ENCODE measurements at regions not wholly inside any gene's neighbourhood (a gene's known extent, or its start where the extent isn't known, plus 50 kb on each side); places are given as distances from the start of the nearest gene placed in this dataset.

- Histone ChIP-seq H3K9me3 (replicated peaks) (peaks cover 5% of the 10 kb centered on the region; the same call in 1 of the 2 replicates), H3K36me3 (no peaks in the 10 kb centered on the region), H3K27ac (no peak overlapping the region)
Measured at GRCh38 chr4:31651541-31651940, 931.4 kb downstream of the PCDH7 start.

GRCh38 chr4:31655328-31655727, 935.2 kb downstream of the PCDH7 start:
- peaks cover 5% of the 10 kb centered on the region; the same call in 1 of the 2 replicates for H3K9me3 ChIP-seq (replicated peaks)

More at GRCh38 chr4:31651541-31651940, 931.4 kb downstream of the PCDH7 start:
- DNase-seq = no peak
- H3K4me3 ChIP-seq = no peak overlapping the region
- H3K4me1 ChIP-seq = 0 out of 2 replicates have a peak, but pooled peaks cover 3% of the 10 kb centered on the region
- no peaks in the 10 kb centered on the region for H3K27me3 ChIP-seq

GRCh38 chr4:31657859-31658570, 937.8 kb downstream of the PCDH7 start:
- H3K27ac ChIP-seq = no peak overlapping the region
- no peaks in the 10 kb centered on the region for H3K27me3 ChIP-seq
- peaks cover 3% of the 10 kb centered on the region; the same call in 1 of the 2 replicates for H3K9me3 ChIP-seq (replicated peaks)
- H3K36me3 ChIP-seq = no peaks in the 10 kb centered on the region
- no peak for DNase-seq
- H3K4me3 ChIP-seq = no peak overlapping the region
- peaks cover 10% of the 10 kb centered on the region for H3K4me1 ChIP-seq

More at GRCh38 chr4:31655328-31655727, 935.2 kb downstream of the PCDH7 start:
- no peak overlapping the region for H3K27ac ChIP-seq
- H3K27me3 ChIP-seq = no peaks in the 10 kb centered on the region
- H3K4me1 ChIP-seq = 0 out of 2 replicates have a peak, but pooled peaks cover 3% of the 10 kb centered on the region
- no peak for DNase-seq
- H3K36me3 ChIP-seq = no peaks in the 10 kb centered on the region
- H3K4me3 ChIP-seq = no peak overlapping the region

GRCh38 chr4:31660916-31661315, 940.7 kb downstream of the PCDH7 start:
- H3K4me1 ChIP-seq = peaks cover 12% of the 10 kb centered on the region
- H3K27me3 ChIP-seq = no peaks in the 10 kb centered on the region
- no peaks in the 10 kb centered on the region for H3K9me3 ChIP-seq (replicated peaks)
- H3K4me3 ChIP-seq = no peak overlapping the region
- H3K36me3 ChIP-seq = no peaks in the 10 kb centered on the region
- DNase-seq = no peak
- no peak overlapping the region for H3K27ac ChIP-seq

GRCh38 chr4:31662951-31663350, 942.8 kb downstream of the PCDH7 start:
- DNase-seq = peak; percentile 50 to 78
- Histone ChIP-seq H3K36me3 (no peaks in the 10 kb centered on the region), H3K27me3 (no peaks in the 10 kb centered on the region), H3K4me1 (peaks cover 12% of the 10 kb centered on the region), H3K9me3 (replicated peaks) (no peaks in the 10 kb centered on the region), H3K27ac (peak overlapping the region; percentile 36; the same call in 1 of the 2 replicates), H3K4me3 (no peak overlapping the region)

- H3K36me3 ChIP-seq = no peaks in the 10 kb centered on the region
- no peak for DNase-seq
Measured at GRCh38 chr4:31667686-31668085, 947.5 kb downstream of the PCDH7 start.

GRCh38 chr4:31674313-31674947, 954.3 kb downstream of the PCDH7 start:
- Histone ChIP-seq H3K27ac (no peak overlapping the region), H3K27me3 (no peaks in the 10 kb centered on the region), H3K9me3 (replicated peaks) (no peaks in the 10 kb centered on the region), H3K36me3 (no peaks in the 10 kb centered on the region), H3K4me3 (no peak overlapping the region), H3K4me1 (no peaks in the 10 kb centered on the region)
- peak in 1 of 2 experiments; percentile 38 for DNase-seq

More at GRCh38 chr4:31667686-31668085, 947.5 kb downstream of the PCDH7 start:
- peaks cover 7% of the 10 kb centered on the region for H3K4me1 ChIP-seq
- no peak overlapping the region for H3K27ac ChIP-seq
- no peaks in the 10 kb centered on the region for H3K9me3 ChIP-seq (replicated peaks)
- H3K27me3 ChIP-seq = no peaks in the 10 kb centered on the region
- no peak overlapping the region for H3K4me3 ChIP-seq

GRCh38 chr4:31678356-31678755, 958.2 kb downstream of the PCDH7 start:
- Histone ChIP-seq H3K4me1 (peaks cover 4% of the 10 kb centered on the region; the same call in 1 of the 2 replicates), H3K4me3 (no peak overlapping the region), H3K9me3 (replicated peaks) (no peaks in the 10 kb centered on the region), H3K27ac (no peak overlapping the region), H3K27me3 (no peaks in the 10 kb centered on the region), H3K36me3 (no peaks in the 10 kb centered on the region)
- no peak for DNase-seq

- peak; percentile 75 to 89 for DNase-seq
- H3K27ac ChIP-seq = no peak overlapping the region
- no peaks in the 10 kb centered on the region for H3K36me3 ChIP-seq
- no peaks in the 10 kb centered on the region for H3K9me3 ChIP-seq (replicated peaks)
- H3K4me1 ChIP-seq = peaks cover 4% of the 10 kb centered on the region; the same call in 1 of the 2 replicates
- no peak overlapping the region for H3K4me3 ChIP-seq
- H3K27me3 ChIP-seq = no peaks in the 10 kb centered on the region
Measured at GRCh38 chr4:31682796-31683195, 962.6 kb downstream of the PCDH7 start.

GRCh38 chr4:31687717-31688342, 967.7 kb downstream of the PCDH7 start:
- DNase-seq = peak in 1 of 2 experiments; percentile 6
- H3K36me3 ChIP-seq = no peaks in the 10 kb centered on the region
- H3K27ac ChIP-seq = no peak overlapping the region
- no peaks in the 10 kb centered on the region for H3K27me3 ChIP-seq
- no peaks in the 10 kb centered on the region for H3K9me3 ChIP-seq (replicated peaks)
- H3K4me1 ChIP-seq = peaks cover 4% of the 10 kb centered on the region; the same call in 1 of the 2 replicates
- no peak overlapping the region for H3K4me3 ChIP-seq

- no peak for DNase-seq
- Histone ChIP-seq H3K4me1 (no peaks in the 10 kb centered on the region), H3K27me3 (no peaks in the 10 kb centered on the region), H3K4me3 (no peak overlapping the region), H3K9me3 (replicated peaks) (0 out of 2 replicates have a peak, but pooled peaks cover 2% of the 10 kb centered on the region), H3K27ac (no peak overlapping the region), H3K36me3 (no peaks in the 10 kb centered on the region)
Measured at GRCh38 chr4:31692399-31692940, 972.3 kb downstream of the PCDH7 start.

GRCh38 chr4:31701256-31701655, 981.1 kb downstream of the PCDH7 start:
- DNase-seq = no peak
- no peak overlapping the region for H3K27ac ChIP-seq
- H3K36me3 ChIP-seq = no peaks in the 10 kb centered on the region
- H3K9me3 ChIP-seq (replicated peaks) = peaks cover 2% of the 10 kb centered on the region; the same call in 1 of the 2 replicates
- H3K4me3 ChIP-seq = no peak overlapping the region
- H3K4me1 ChIP-seq = no peaks in the 10 kb centered on the region
- H3K27me3 ChIP-seq = no peaks in the 10 kb centered on the region

- H3K36me3 ChIP-seq = no peaks in the 10 kb centered on the region
- H3K9me3 ChIP-seq (replicated peaks) = no peaks in the 10 kb centered on the region; the same call in 1 of the 2 replicates
- H3K27me3 ChIP-seq = no peaks in the 10 kb centered on the region
- no peaks in the 10 kb centered on the region for H3K4me1 ChIP-seq
- H3K4me3 ChIP-seq = no peak overlapping the region
- H3K27ac ChIP-seq = no peak overlapping the region
- DNase-seq = no peak
Measured at GRCh38 chr4:31702326-31702725, 982.2 kb downstream of the PCDH7 start.

- Histone ChIP-seq H3K9me3 (replicated peaks) (peaks cover 4% of the 10 kb centered on the region; the same call in 1 of the 2 replicates), H3K4me3 (no peak overlapping the region), H3K36me3 (no peaks in the 10 kb centered on the region; the same call in 1 of the 2 replicates), H3K4me1 (no peaks in the 10 kb centered on the region), H3K27me3 (no peaks in the 10 kb centered on the region), H3K27ac (no peak overlapping the region)
- no peak for DNase-seq
Measured at GRCh38 chr4:31714238-31714637, 994.1 kb downstream of the PCDH7 start.
